ENCODE measurements at regions not wholly inside any gene's neighbourhood (a gene's known extent, or its start where the extent isn't known, plus 50 kb on each side); places are given as distances from the start of the nearest gene placed in this dataset.

DNA sequence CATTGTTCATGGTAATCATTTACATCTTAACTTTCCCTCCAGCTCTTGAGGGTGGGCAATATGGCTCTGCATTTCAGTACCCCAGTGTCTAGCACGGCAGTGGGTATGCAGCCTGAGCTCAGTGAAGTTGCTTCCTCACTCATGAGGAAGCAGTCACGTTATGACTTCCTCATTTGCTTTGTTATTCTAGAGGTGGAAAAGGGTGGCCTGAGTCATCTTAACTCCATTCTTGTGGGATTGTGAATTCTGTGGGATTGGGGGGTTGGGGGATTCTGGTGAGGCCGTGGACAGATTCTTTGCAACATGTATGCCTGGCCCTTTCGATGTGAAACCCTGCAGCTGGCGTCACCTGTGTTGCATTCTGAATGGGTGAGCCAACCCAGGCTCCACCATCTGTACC is 406.7 kb upstream of the ZNF507 start:
- H3K79me1 ChIP-seq (ENCODE audit: low read depth in 1 of 2, low read length in 2 of 2): no peaks in the 10 kb centered on the region
- no peaks in the 10 kb centered on the region for H3K4me1 ChIP-seq (ENCODE audit: control insufficient read depth, insufficient read depth, low read length)
- DNase-seq: no peak
- no peaks in the 10 kb centered on the region for H3K36me3 ChIP-seq (ENCODE audit: control insufficient read depth, insufficient read depth, low read length)
- no peak overlapping the region for H3K18ac ChIP-seq (ENCODE audit: low read depth, low read length)
- H2AK9ac ChIP-seq (replicated peaks; ENCODE audit: low read depth, low read length, poor library complexity): no peak overlapping the region
- ATAC-seq (ENCODE audit: low read depth): no peak
- TF ChIP-seq MAZ (IDR thresholded peaks at IDR 0.05; ENCODE audit: borderline replicate concordance, low read depth, low read length) (no peak), CHD1 (IDR thresholded peaks at IDR 0.05; ENCODE audit: low read depth, low read length) (no peak), RAD21 (IDR thresholded peaks at IDR 0.05; ENCODE audit: low read length) (no peak), RFX5 (IDR thresholded peaks at IDR 0.05; ENCODE audit: low read depth, low read length) (no peak), FOS (IDR thresholded peaks at IDR 0.05; ENCODE audit: low read depth, low read length) (no peak), SMC3 (IDR thresholded peaks at IDR 0.05; ENCODE audit: low read depth, low read length) (no peak), CEBPB (IDR thresholded peaks at IDR 0.05; ENCODE audit: low read depth, low read length) (no peak), USF2 (IDR thresholded peaks at IDR 0.05; ENCODE audit: low read depth, low read length) (no peak), MXI1 (IDR thresholded peaks at IDR 0.05; ENCODE audit: borderline replicate concordance, low read depth, low read length) (no peak), POLR2A (IDR thresholded peaks at IDR 0.05; ENCODE audit: low read depth, low read length) (no peak), ELK1 (IDR thresholded peaks at IDR 0.05; ENCODE audit: borderline replicate concordance, low read depth, low read length) (no peak), NFE2L2 (IDR thresholded peaks at IDR 0.05; ENCODE audit: low read depth, low read length) (no peak), RCOR1 (IDR thresholded peaks at IDR 0.05; ENCODE audit: insufficient replicate concordance, low read length) (no peak), BHLHE40 (IDR thresholded peaks at IDR 0.05; ENCODE audit: low read depth, low read length) (no peak), MAFK (IDR thresholded peaks at IDR 0.05; ENCODE audit: low read depth, low read length) (no peak)
- TF ChIP-seq, protein P1, sequence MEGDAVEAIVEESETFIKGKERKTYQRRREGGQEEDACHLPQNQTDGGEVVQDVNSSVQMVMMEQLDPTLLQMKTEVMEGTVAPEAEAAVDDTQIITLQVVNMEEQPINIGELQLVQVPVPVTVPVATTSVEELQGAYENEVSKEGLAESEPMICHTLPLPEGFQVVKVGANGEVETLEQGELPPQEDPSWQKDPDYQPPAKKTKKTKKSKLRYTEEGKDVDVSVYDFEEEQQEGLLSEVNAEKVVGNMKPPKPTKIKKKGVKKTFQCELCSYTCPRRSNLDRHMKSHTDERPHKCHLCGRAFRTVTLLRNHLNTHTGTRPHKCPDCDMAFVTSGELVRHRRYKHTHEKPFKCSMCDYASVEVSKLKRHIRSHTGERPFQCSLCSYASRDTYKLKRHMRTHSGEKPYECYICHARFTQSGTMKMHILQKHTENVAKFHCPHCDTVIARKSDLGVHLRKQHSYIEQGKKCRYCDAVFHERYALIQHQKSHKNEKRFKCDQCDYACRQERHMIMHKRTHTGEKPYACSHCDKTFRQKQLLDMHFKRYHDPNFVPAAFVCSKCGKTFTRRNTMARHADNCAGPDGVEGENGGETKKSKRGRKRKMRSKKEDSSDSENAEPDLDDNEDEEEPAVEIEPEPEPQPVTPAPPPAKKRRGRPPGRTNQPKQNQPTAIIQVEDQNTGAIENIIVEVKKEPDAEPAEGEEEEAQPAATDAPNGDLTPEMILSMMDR (conservative IDR thresholded peaks at IDR 0.05; ENCODE audit: low read depth, low read length): no peak
- H3K9me1 ChIP-seq (ENCODE audit: insufficient read depth, low read length): no peaks in the 10 kb centered on the region
- no peak overlapping the region for H3K56ac ChIP-seq (ENCODE audit: extremely low read depth, insufficient read depth, low read length)
- no peak overlapping the region for H3K4me2 ChIP-seq (ENCODE audit: low read depth, low read length)
- no peak overlapping the region for H4K91ac ChIP-seq (ENCODE audit: insufficient read depth, low read depth, low read length)
- H2BK120ac ChIP-seq (ENCODE audit: low read depth, low read length): no peak overlapping the region
- no peak overlapping the region for H3K4me3 ChIP-seq (ENCODE audit: insufficient read depth, low read depth, low read length)
- H4K5ac ChIP-seq (ENCODE audit: low read depth, low read length): no peak overlapping the region
- in situ Hi-C loops (cut with MboI; ENCODE audit: low sequenced_read_pairs) (no loop called here), intact Hi-C loops (cut with micrococcal nuclease) (no loop called here), dilution Hi-C loops (cut with HindIII; ENCODE audit: low sequenced_read_pairs, unreplicated experiment) (no loop called here)
- no peak overlapping the region for H3K4ac ChIP-seq (ENCODE audit: low read depth, low read length)
- 60% methylated on average over 1 of the region's 5 CpGs; no CpG with 5 or more reads in 1 of the 2 experiments for WGBS, 2 experiments (ENCODE audit: extremely low coverage in 2 of 2, insufficient read length in 1 of 2)
- POLR2A ChIA-PET (ENCODE audit: unreplicated experiment): no interaction called here
- H4K8ac ChIP-seq (ENCODE audit: low read depth in 2 of 2, low read length in 2 of 2): no peak overlapping the region
- no peak overlapping the region for H2BK20ac ChIP-seq (ENCODE audit: low read depth, low read length)
- H3K27me3 ChIP-seq (ENCODE audit: control insufficient read depth, insufficient read depth, low read length): no peaks in the 10 kb centered on the region
- no peak overlapping the region for H3K14ac ChIP-seq (replicated peaks; ENCODE audit: low read depth, low read length)
- no peak overlapping the region for H3K27ac ChIP-seq (ENCODE audit: insufficient read depth, low read length)
- no peak overlapping the region for H2AK5ac ChIP-seq (ENCODE audit: low read depth, low read length)
- H3K23ac ChIP-seq (ENCODE audit: low read depth, low read length): no peak overlapping the region
- no peaks in the 10 kb centered on the region for H4K20me1 ChIP-seq (ENCODE audit: insufficient read depth, low read length)
- CTCF ChIA-PET: no interaction called here
- H2AFZ ChIP-seq (replicated peaks; ENCODE audit: low read length, poor library complexity): no peak overlapping the region
- H2BK15ac ChIP-seq (ENCODE audit: low read depth, low read length): no peak overlapping the region
- H3K9me3 ChIP-seq (ENCODE audit: control insufficient read depth, insufficient read depth, low read length): peaks cover 21% of the 10 kb centered on the region
- H3K9ac ChIP-seq (ENCODE audit: low read depth, low read length): no peak overlapping the region
- no peak overlapping the region for H2BK5ac ChIP-seq (ENCODE audit: low read depth, low read length, poor library complexity, severe bottlenecking)
- no TSS peak for BruUV-seq (replicated peaks)

Data from IMR-90 (cell line).